Gastroesophageal sphincter (tissue), 2 donors: ENCODE measurements at regions not wholly inside any gene's neighbourhood (a gene's known extent, or its start where the extent isn't known, plus 50 kb on each side); places are given as distances from the start of the nearest gene placed in this dataset.

Source experiments
- POLR2A ChIP-seq, 2 donors: fragments of 450-650 bp; IDR thresholded peaks; one replicate each; pipeline ENCODE4 v1.6.1; 2017; ENCODE audit warnings: antibody characterized with exemption in 2 of 2, mild to moderate bottlenecking in 2 of 2, moderate library complexity in 1 of 2
- POLR2AphosphoS5 ChIP-seq: sonication (generic); formaldehyde crosslinking; IDR thresholded peaks from one replicate; pipeline ENCODE4 v1.6.1; 2017; ENCODE audit warnings: antibody characterized with exemption

DNA sequence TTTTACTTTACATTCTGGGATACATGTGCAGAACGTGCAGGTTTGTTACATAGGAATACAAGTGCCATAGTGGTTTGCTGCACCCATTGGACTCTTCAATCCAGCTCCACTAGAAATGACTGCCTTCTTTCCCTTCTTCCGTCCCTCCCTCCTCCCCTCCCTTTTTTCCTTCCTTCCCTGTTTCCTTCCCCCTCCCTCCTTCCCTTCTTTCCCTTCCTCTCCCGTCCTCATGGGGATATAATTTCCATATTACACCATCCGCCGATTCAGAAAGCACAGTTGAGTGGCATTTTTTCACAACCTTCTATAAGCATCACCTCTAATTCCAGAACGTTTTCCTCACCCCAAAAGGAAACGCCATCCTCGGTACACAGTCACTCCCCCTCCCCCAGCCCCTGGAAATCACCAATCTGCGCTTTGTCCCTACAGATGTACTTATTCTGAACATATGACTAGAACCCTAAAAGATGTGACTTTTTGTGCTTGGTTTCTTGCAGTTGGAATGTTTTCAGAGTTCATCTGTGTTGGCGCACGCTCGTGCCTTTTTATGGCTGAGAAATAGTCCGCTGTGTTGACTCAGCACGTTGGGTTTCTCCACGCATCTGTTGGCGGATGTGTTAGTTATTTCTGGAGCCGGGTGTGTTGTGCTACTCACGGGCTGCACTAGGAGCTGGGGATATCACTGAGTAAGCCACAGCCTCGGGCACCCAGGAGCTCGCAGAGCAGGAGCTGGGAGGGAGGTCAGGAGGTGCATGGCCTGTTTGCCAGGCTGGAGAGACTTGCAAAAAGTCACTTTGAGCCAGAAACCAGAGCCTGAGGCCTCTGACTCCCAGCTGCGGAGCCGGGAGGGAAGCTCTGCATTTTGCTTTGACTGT lies 336.4 kb downstream of the SEC14L1 start:
- TF ChIP-seq POLR2A (IDR thresholded peaks at IDR 0.05) (peak; percentile 43 to 55), POLR2AphosphoS5 (no peak)
